OCI-LY7 (cell line): ENCODE measurements at regions not wholly inside any gene's neighbourhood (a gene's known extent, or its start where the extent isn't known, plus 50 kb on each side); places are given as distances from the start of the nearest gene placed in this dataset.

Experiments used
- BruUV-seq: library from RNA; stranded (reverse); fragments of 400-500 nt; replicated peaks from 2 replicates; lab custom pipeline; 2021; lab: Mats Ljungman, UMichigan
- CTCF ChIA-PET: fragments of 300-600 bp; sonication (Branson Sonifier 250); formaldehyde crosslinking; loops from one replicate; lab custom pipeline; 2022; ENCODE audit warnings: antibody characterized with exemption; ENCODE audit not compliant: unreplicated experiment; lab: Charles Lee
- POLR2A ChIA-PET: fragments of 300-600 bp; sonication (Branson Sonifier 250); formaldehyde crosslinking; loops from one replicate; lab custom pipeline; 2022; ENCODE audit warnings: antibody characterized with exemption; lab: Charles Lee
- DNase-seq: peaks from one replicate; pipeline ENCODE4 v3.0.0-alpha.2; 2015; ENCODE audit warnings: low spot score
- H2AFZ ChIP-seq: fragments of 200-600 bp; sonication (generic), shearing (Covaris generic); 2 replicates; pipeline ENCODE4 v1.6.1; 2014; ENCODE audit warnings: mild to moderate bottlenecking, antibody characterized with exemption, low read length, moderate library complexity
- H3K27ac ChIP-seq: fragments of 200-600 bp; sonication (generic); 2 replicates; pipeline ENCODE4 v1.5.1; 2014; ENCODE audit warnings: mixed run types, low read depth, mild to moderate bottlenecking, moderate library complexity, low read length, inconsistent platforms; ENCODE audit not compliant: poor library complexity, severe bottlenecking
- H3K36me3 ChIP-seq: fragments of 200-600 bp; sonication (generic); 2 replicates; pipeline ENCODE4 v1.6.1; 2014; ENCODE audit warnings: mild to moderate bottlenecking, antibody characterized with exemption, low read length, moderate library complexity, mixed read lengths; ENCODE audit not compliant: insufficient read depth
- H3K4me1 ChIP-seq: fragments of 200-600 bp; sonication (generic); 2 replicates; pipeline ENCODE4 v1.5.1; 2014; ENCODE audit warnings: mild to moderate bottlenecking, low read length; ENCODE audit not compliant: insufficient read depth, poor library complexity, severe bottlenecking
- H3K4me2 ChIP-seq: fragments of 200-600 bp; sonication (generic); 2 replicates; pipeline ENCODE4 v1.6.1; 2014; ENCODE audit warnings: mild to moderate bottlenecking, low read length
- H3K4me3 ChIP-seq: fragments of 200-600 bp; sonication (generic); 2 replicates; pipeline ENCODE4 v1.5.1; 2014; ENCODE audit warnings: mild to moderate bottlenecking, low read depth, low read length; ENCODE audit not compliant: poor library complexity, severe bottlenecking
- H3K79me2 ChIP-seq: fragments of 200-600 bp; sonication (generic); 2 replicates; pipeline ENCODE4 v1.6.1; 2016; ENCODE audit warnings: low read depth, mild to moderate bottlenecking, low read length, moderate library complexity, mixed read lengths; ENCODE audit not compliant: insufficient read depth
- H3K9me2 ChIP-seq: fragments of 200-600 bp; sonication (generic); 2 replicates; pipeline ENCODE4 v1.6.1; 2016; ENCODE audit warnings: mild to moderate bottlenecking, low read length, mixed read lengths; ENCODE audit not compliant: insufficient read depth
- H3K9me3 ChIP-seq: fragments of 200-600 bp; sonication (generic); 2 replicates; pipeline ENCODE4 v1.6.1; 2014; ENCODE audit warnings: mild to moderate bottlenecking, mixed run types, low read length, mixed read lengths
- H4K20me1 ChIP-seq: fragments of 200-600 bp; sonication (generic); 2 replicates; pipeline ENCODE4 v1.6.1; 2014; ENCODE audit warnings: mild to moderate bottlenecking, antibody characterized with exemption, low read length, moderate library complexity, mixed read lengths; ENCODE audit not compliant: insufficient read depth
- CTCF ChIP-seq: fragments of 200-600 bp; sonication (generic); conservative IDR thresholded peaks from 2 replicates; pipeline ENCODE4 v1.5.1; 2014; ENCODE audit warnings: mild to moderate bottlenecking, antibody characterized with exemption, low read length, moderate library complexity, mixed read lengths
- EZH2phosphoT487 ChIP-seq: fragments of 200-600 bp; sonication (generic); IDR thresholded peaks from 2 replicates; pipeline ENCODE4 v1.6.1; 2018; ENCODE audit warnings: low read depth, borderline replicate concordance, mild to moderate bottlenecking, mixed run types, antibody characterized with exemption, low read length, moderate library complexity, mixed read lengths
- intact Hi-C: fragments of 100-400 bp; cut with micrococcal nuclease; formaldehyde crosslinking; loops from one replicate; pipeline ENCODE4 v1.10.0; 2022; ENCODE audit not compliant: unreplicated experiment

GRCh38 chr5:16326137-16326536 is 139.5 kb downstream of the ZNF622 start:
- Histone ChIP-seq H3K36me3 (no peaks in the 10 kb centered on the region), H3K27ac (no peak overlapping the region), H3K9me3 (no peaks in the 10 kb centered on the region), H4K20me1 (no peaks in the 10 kb centered on the region), H2AFZ (no peak overlapping the region), H3K4me3 (no peak overlapping the region), H3K4me2 (no peak overlapping the region), H3K79me2 (no peaks in the 10 kb centered on the region), H3K4me1 (no peaks in the 10 kb centered on the region), H3K9me2 (no peaks in the 10 kb centered on the region; the same call in 1 of the 2 replicates)
- ChIA-PET POLR2A (no interaction called here), CTCF (no interaction called here)
- intact Hi-C loops, result no loop called here
- TF ChIP-seq EZH2phosphoT487 (no peak), CTCF (no peak)
- BruUV-seq, result no TSS peak
- DNase-seq, result no peak

GRCh38 chr5:16321284-16321683 is 141.7 kb upstream of the MARCHF11 start:
- Histone ChIP-seq H3K79me2 (no peaks in the 10 kb centered on the region), H3K4me1 (no peaks in the 10 kb centered on the region), H3K9me2 (no peaks in the 10 kb centered on the region; the same call in 1 of the 2 replicates), H3K9me3 (no peaks in the 10 kb centered on the region), H3K36me3 (no peaks in the 10 kb centered on the region), H3K4me2 (no peak overlapping the region), H3K4me3 (no peak overlapping the region), H4K20me1 (no peaks in the 10 kb centered on the region), H2AFZ (no peak overlapping the region), H3K27ac (no peak overlapping the region)
- ChIA-PET POLR2A (interaction anchor here (0.6 kb wide), 1 partner anchor 28 kb away, joined by 3 read pairs; no protein-coding TSS in a partner anchor), CTCF (no interaction called here)
- BruUV-seq, result no TSS peak
- no peak for DNase-seq
- no peak for TF ChIP-seq EZH2phosphoT487
- TF ChIP-seq CTCF, result no peak
- intact Hi-C loops, result no loop called here

GRCh38 chr5:16315501-16315900 is 135.9 kb upstream of the MARCHF11 start:
- intact Hi-C loops, result no loop called here
- Histone ChIP-seq H3K36me3 (no peaks in the 10 kb centered on the region), H3K4me3 (no peak overlapping the region), H3K27ac (no peak overlapping the region), H3K9me3 (no peaks in the 10 kb centered on the region), H3K79me2 (no peaks in the 10 kb centered on the region), H3K9me2 (no peaks in the 10 kb centered on the region), H3K4me2 (no peak overlapping the region), H3K4me1 (no peaks in the 10 kb centered on the region), H2AFZ (no peak overlapping the region), H4K20me1 (no peaks in the 10 kb centered on the region)
- no TSS peak for BruUV-seq
- TF ChIP-seq CTCF, result no peak
- no peak for TF ChIP-seq EZH2phosphoT487
- POLR2A ChIA-PET, result interaction anchor here (0.6 to 0.7 kb wide), 5 partner anchors 10 to 1224 kb away, joined by 3 to 6 read pairs (median 4); no protein-coding TSS in a partner anchor
- DNase-seq, result no peak
- CTCF ChIA-PET, result no interaction called here
